ENCODE measurements at regions not wholly inside any gene's neighbourhood (a gene's known extent, or its start where the extent isn't known, plus 50 kb on each side); places are given as distances from the start of the nearest gene placed in this dataset.
"Not testable (repeated sequence)": the region's sequence is repeated elsewhere in the genome, so short reads cannot be mapped to it uniquely, and the experiment has no call there.

DNA sequence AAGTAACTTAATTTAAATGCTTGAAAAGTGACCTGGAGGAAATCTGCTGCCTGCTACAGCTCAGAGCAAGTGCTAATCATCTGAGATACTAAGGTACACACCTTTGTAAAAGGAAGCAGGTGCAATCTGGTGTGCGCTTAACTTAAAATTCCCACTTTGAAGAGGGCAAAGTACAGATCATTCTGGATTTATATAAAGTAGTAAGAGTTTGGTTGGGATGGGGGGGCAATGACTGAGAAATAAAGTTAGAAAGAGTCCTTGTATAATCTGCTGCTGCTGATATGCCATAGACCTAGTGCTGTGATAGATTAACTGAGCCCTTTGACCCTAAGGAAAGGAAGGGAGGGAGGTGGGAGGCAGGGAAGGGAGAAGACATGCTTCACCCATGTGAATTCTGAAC lies 141.0 kb downstream of the MTNR1A start:
- H3K36me3 Mint-ChIP-seq: no peaks in the 10 kb centered on the region
- no peak overlapping the region for H3K27ac Mint-ChIP-seq
- H3K9me3 Mint-ChIP-seq: no peaks in the 10 kb centered on the region
- DNase-seq (ENCODE audit: low spot score) (no peak), ATAC-seq (no peak)
- H3K4me1 Mint-ChIP-seq (ENCODE audit: low read depth in 2 of 2): no peaks in the 10 kb centered on the region
- peaks cover 0 to 7% of the 10 kb centered on the region in 2 donors for H3K27me3 Mint-ChIP-seq
- no peak overlapping the region for H3K4me3 Mint-ChIP-seq

DNA sequence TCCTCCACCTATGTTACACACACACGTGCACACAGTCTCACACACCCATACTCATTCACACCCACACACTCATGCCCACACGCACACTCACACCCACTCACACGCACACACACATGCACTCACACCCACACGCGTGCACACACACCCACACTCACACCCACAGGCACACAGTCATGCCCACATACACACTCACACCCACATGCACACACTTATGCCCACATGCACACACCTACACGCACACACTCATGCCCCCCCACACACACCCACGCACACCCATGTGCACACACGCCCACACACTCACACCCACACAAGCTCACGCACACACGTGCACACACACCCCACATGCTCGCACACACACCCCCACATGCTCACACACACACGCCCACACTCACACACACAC lies 140.0 kb downstream of the F11 start:
- H3K4me1 Mint-ChIP-seq (ENCODE audit: low read depth in 2 of 2): no peaks in the 10 kb centered on the region
- ATAC-seq (peak in 1 of 2 donors; percentile 31), DNase-seq (ENCODE audit: low spot score) (no peak)
- no peak overlapping the region for H3K4me3 Mint-ChIP-seq
- H3K36me3 Mint-ChIP-seq: no peaks in the 10 kb centered on the region
- H3K27me3 Mint-ChIP-seq: no peaks in the 10 kb centered on the region
- H3K27ac Mint-ChIP-seq: no peak overlapping the region
- peaks cover 10% of the 10 kb centered on the region for H3K9me3 Mint-ChIP-seq

DNA sequence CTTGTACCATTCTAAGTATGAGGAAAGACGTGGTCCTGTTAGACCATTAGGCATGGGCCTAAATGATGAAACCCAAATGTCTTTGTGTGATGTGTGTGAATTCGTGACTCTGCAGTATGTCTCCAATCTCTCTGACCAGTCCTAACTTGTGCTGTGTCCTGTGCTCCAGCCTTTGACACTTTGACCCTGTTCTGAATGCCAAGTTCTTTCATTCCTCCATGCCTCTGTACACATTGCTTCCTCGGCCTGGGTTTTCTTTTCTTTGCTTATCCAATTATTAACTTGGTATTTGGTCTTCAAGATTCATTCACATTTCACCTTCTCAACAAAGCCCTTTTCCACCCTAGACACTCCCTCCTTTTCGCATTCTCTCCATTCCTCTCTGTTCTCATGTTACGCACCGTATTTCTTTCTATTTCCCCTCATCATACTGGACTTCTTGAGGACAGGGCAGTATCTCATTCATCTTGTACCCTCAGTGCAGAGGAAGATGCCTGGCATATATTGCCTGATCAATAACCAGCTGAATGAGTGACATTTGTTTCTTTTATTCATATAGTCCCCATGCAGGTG lies 138.7 kb downstream of the F11 start:
- Mint-ChIP-seq H3K27ac (no peak overlapping the region), H3K9me3 (peaks cover 10% of the 10 kb centered on the region), H3K4me3 (no peak overlapping the region), H3K36me3 (no peaks in the 10 kb centered on the region), H3K27me3 (no peaks in the 10 kb centered on the region), H3K4me1 (ENCODE audit: low read depth in 2 of 2) (no peaks in the 10 kb centered on the region)
- DNase-seq (ENCODE audit: low spot score): no peak
- ATAC-seq: no peak

DNA sequence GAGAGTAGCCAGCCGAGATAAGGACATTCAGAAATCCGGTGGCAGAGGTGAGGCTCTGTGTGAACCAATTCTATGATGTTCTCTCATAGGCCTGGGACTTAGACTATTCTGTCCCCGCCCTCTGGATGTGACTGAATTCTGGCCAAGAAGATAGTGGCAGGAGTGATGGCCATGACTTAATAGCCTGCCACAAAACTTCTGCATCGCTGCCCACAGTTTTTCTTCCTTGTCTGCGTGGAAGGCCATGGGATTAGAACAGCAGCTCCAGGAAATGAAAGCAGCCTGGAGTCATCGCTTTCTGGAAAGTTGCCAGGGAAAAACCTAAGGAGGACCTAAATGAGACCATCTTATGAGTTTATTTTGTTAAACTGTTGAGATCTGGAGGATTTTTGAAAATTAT lies 134.7 kb downstream of the F11 start:
- no peak for DNase-seq (ENCODE audit: low spot score)
- no peaks in the 10 kb centered on the region for H3K27me3 Mint-ChIP-seq
- no peaks in the 10 kb centered on the region for H3K4me1 Mint-ChIP-seq (ENCODE audit: low read depth in 2 of 2)
- H3K9me3 Mint-ChIP-seq: peaks cover under 1% of the 10 kb centered on the region
- H3K4me3 Mint-ChIP-seq: no peak overlapping the region
- no peaks in the 10 kb centered on the region for H3K36me3 Mint-ChIP-seq
- ATAC-seq: no peak
- H3K27ac Mint-ChIP-seq: no peak overlapping the region

DNA sequence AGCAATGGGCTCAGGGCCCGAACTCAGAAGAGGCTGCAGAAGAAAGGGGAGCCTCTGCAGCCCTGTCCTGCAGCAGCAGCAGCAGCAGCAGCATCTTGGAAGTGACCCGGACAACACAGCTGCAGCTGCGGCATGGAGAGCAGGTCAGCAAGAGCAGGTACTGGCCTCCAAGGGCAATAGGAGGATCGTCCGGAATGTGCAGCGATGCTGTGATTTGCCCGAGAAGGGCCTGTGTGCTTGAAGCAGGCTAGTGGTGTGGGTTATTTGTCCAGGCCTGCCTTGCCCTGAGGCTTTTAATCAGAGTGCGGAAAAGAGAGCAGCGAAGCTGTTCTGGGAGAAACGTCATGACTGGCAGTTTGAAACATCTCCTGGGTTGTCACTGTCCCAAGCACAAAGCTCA lies 126.0 kb downstream of the F11 start:
- DNase-seq (ENCODE audit: low spot score): no peak
- H3K4me1 Mint-ChIP-seq (ENCODE audit: low read depth in 2 of 2): no peaks in the 10 kb centered on the region
- H3K9me3 Mint-ChIP-seq: no peaks in the 10 kb centered on the region
- H3K36me3 Mint-ChIP-seq: no peaks in the 10 kb centered on the region
- no peak overlapping the region for H3K27ac Mint-ChIP-seq
- H3K27me3 Mint-ChIP-seq: no peaks in the 10 kb centered on the region
- H3K4me3 Mint-ChIP-seq: no peak overlapping the region
- ATAC-seq: no peak

DNA sequence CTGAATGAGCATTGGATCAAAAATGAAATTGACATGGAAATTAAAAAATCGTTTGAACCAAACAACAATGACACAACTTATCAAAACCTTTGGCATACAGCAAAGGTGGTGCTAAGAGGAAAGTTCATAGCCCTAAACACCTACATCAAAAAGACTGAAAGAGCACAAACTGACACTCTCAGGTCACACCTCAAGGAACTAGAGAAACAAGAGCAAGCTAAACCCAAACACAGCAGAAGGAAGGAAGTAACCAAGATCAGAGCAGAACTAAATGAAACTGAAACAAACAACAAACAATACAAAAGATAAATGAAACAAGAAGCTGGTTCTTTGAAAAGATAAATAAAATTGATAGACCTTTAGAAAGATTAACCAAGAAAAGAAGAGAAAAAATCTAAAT lies 118.3 kb downstream of the F11 start:
- not testable (repeated sequence) for H3K4me1 Mint-ChIP-seq (ENCODE audit: low read depth in 2 of 2); H3K27ac Mint-ChIP-seq; ATAC-seq; DNase-seq (ENCODE audit: low spot score); H3K27me3 Mint-ChIP-seq; H3K4me3 Mint-ChIP-seq; H3K36me3 Mint-ChIP-seq
- H3K9me3 Mint-ChIP-seq: peaks cover 17% of the 10 kb centered on the region

DNA sequence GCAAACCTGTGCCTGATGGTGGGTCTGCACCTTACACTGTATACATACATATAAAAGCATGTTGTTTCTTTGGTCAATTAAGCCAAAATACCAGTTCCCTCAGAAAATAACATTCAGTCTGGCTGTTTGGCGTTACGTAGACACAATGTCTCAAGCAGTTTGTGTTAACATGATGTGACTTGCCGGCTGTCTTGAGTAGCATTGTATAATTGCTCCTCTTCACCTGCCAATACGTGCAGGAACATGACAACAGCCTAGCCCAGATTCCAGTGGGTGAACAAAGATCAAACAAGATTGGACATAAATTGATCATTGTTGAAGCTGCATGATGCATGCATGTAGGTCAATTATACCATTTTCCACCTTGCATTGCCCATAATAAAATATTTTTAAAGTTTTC lies 102.3 kb downstream of the F11 start:
- DNase-seq (ENCODE audit: low spot score) (no peak), ATAC-seq (no peak)
- Mint-ChIP-seq H3K9me3 (peaks cover 16% of the 10 kb centered on the region), H3K27ac (no peak overlapping the region), H3K4me3 (no peak overlapping the region), H3K4me1 (ENCODE audit: low read depth in 2 of 2) (no peaks in the 10 kb centered on the region), H3K36me3 (peaks cover 18% of the 10 kb centered on the region), H3K27me3 (no peaks in the 10 kb centered on the region)

DNA sequence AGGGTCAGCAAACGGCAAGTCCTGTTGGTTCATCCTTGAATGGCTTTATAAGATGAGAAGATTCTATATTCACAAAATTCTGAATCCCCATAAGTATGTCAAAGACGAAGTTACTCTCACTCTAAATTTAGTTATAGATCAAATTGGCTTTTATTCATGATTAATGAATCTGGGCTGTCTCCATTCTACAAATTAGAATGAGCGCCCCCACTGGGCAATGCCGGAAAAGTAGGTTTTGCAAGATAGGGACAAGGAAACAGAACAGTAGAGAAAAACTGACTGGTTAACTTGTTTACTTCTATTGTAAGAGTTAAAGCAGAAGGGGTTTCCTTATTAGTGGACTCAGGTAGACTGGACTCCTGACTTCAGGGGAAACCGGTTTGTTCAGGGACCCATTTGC lies 100.3 kb downstream of the F11 start:
- ATAC-seq: no peak
- no peaks in the 10 kb centered on the region for H3K4me1 Mint-ChIP-seq (ENCODE audit: low read depth in 2 of 2)
- H3K9me3 Mint-ChIP-seq: peaks cover 16% of the 10 kb centered on the region
- no peaks in the 10 kb centered on the region for H3K27me3 Mint-ChIP-seq
- H3K27ac Mint-ChIP-seq: no peak overlapping the region
- H3K36me3 Mint-ChIP-seq: peaks cover 18% of the 10 kb centered on the region
- DNase-seq (ENCODE audit: low spot score): no peak
- H3K4me3 Mint-ChIP-seq: no peak overlapping the region

DNA sequence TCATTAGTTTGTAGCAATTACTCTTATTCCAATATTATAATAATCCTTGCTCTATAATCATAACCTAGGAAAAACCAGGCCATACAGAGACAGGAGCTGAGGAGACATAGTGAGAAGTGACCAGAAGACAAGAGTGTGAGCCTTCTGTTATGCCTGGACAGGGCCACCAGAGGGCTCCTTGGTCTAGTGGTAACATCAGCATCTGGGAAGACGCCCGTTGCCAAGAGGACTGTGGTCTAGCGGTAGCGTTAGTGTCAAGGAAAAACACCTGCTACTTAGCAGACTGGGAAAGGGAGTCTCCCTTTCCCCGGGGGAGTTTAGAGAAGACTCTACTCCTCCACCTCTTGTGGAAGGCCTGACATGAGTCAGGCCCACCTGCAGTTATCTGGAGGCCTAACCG lies 97.0 kb downstream of the F11 start:
- not testable (repeated sequence) for H3K27me3 Mint-ChIP-seq; H3K4me1 Mint-ChIP-seq (ENCODE audit: low read depth in 2 of 2); DNase-seq (ENCODE audit: low spot score); H3K4me3 Mint-ChIP-seq; H3K27ac Mint-ChIP-seq; ATAC-seq
- H3K36me3 Mint-ChIP-seq: peaks cover 18% of the 10 kb centered on the region
- peaks cover 23% of the 10 kb centered on the region for H3K9me3 Mint-ChIP-seq

DNA sequence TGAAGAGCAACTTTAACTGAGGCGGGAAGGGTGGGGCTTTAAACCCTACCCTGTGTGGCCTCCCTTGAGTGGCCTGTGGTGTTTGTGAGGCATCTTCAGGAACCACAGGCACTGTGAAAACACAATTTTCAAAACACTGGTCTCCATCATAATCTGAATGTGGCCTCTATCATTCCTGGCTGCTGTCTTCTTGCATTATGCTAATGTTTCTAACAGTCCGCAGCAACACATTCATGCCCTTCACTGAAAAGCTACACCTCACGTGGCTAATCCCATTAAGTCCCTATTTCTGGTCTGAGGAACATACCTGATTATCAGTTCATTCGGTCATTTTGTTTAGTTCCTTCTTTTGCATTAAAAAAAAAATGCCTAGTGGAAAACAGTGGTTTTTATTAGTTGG lies 94.6 kb downstream of the F11 start:
- Mint-ChIP-seq H3K36me3 (peaks cover 18% of the 10 kb centered on the region), H3K27ac (no peak overlapping the region), H3K4me1 (ENCODE audit: low read depth in 2 of 2) (no peaks in the 10 kb centered on the region), H3K4me3 (no peak overlapping the region), H3K9me3 (peaks cover 23% of the 10 kb centered on the region), H3K27me3 (no peaks in the 10 kb centered on the region)
- DNase-seq (ENCODE audit: low spot score): no peak
- no peak for ATAC-seq

DNA sequence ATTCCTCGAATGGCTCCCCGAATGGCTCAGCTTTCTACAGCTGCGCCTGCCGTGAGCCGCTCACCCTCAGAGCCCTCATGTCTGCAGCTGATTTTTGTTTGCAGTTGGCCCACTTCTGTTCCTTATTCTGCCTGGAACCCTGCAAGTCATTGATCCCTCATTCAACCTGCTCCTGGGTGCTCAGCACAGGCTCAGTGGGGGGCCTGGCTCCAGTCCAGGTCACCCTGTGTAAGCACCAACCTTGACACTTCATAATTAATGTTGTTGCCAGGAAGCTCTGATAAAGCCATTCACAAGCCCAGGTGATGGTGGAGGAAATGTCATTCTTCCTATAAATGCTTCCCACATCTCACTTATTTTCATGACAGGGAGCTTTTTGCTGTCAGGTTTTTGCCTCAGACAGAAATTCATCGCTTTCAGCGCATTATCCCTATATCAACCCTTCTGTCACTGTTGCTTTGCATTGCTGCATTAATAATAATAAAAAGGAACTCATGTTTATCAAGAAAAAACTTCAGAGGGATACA lies 85.7 kb downstream of the F11 start:
- peaks cover 3% of the 10 kb centered on the region for H3K9me3 Mint-ChIP-seq
- H3K4me3 Mint-ChIP-seq: no peak overlapping the region
- ATAC-seq (peak in 1 of 2 donors; percentile 38), DNase-seq (ENCODE audit: low spot score) (no peak)
- H3K27me3 Mint-ChIP-seq: no peaks in the 10 kb centered on the region
- H3K27ac Mint-ChIP-seq: no peak overlapping the region
- H3K4me1 Mint-ChIP-seq (ENCODE audit: low read depth in 2 of 2): no peaks in the 10 kb centered on the region
- no peaks in the 10 kb centered on the region for H3K36me3 Mint-ChIP-seq

DNA sequence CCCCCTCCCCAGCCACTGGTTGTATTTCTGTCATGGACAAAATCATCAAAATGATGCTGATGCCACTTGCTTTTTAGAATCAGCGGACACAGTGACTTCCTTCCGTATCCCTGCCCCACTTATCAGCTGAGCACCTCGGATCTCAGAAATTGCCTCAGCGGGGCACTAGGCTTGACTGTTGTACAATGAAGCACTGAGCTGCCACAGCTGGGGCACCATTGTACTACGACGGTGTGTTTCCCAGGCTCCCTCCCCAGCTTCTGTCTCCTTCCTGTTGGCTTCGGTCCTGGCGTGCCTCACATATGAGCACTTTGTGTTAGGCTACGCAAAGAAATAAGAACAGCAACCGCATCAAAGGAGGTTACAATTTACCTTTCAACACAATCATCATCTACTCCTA lies 82.4 kb downstream of the F11 start:
- no peak for DNase-seq (ENCODE audit: low spot score)
- H3K27me3 Mint-ChIP-seq: no peaks in the 10 kb centered on the region
- H3K9me3 Mint-ChIP-seq: no peaks in the 10 kb centered on the region
- H3K36me3 Mint-ChIP-seq: no peaks in the 10 kb centered on the region
- H3K4me1 Mint-ChIP-seq (ENCODE audit: low read depth in 2 of 2): no peaks in the 10 kb centered on the region
- no peak overlapping the region for H3K4me3 Mint-ChIP-seq
- ATAC-seq: no peak
- no peak overlapping the region for H3K27ac Mint-ChIP-seq

DNA sequence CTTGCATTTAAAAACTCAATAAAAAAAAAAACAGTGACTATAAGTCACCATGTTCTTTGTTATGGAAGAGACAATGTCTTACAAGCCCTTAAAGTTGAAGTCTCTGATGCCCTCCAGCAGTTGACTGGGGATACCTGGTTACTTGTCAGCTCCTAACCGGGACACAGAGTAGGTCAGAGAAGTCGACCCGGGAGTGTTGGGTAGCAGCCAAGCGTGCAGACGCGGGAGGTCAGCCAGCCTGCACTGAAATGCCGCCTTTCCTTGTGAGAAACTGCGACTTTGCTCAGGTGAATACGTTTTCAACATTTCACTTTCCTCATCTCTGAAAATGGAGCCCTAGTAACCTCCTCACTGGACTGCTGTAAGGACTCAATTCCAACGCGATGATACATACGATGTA lies 81.8 kb downstream of the F11 start:
- Mint-ChIP-seq H3K4me3 (no peak overlapping the region), H3K36me3 (no peaks in the 10 kb centered on the region), H3K27ac (no peak overlapping the region), H3K9me3 (no peaks in the 10 kb centered on the region), H3K4me1 (ENCODE audit: low read depth in 2 of 2) (no peaks in the 10 kb centered on the region), H3K27me3 (no peaks in the 10 kb centered on the region)
- no peak for ATAC-seq
- DNase-seq (ENCODE audit: low spot score): no peak

DNA sequence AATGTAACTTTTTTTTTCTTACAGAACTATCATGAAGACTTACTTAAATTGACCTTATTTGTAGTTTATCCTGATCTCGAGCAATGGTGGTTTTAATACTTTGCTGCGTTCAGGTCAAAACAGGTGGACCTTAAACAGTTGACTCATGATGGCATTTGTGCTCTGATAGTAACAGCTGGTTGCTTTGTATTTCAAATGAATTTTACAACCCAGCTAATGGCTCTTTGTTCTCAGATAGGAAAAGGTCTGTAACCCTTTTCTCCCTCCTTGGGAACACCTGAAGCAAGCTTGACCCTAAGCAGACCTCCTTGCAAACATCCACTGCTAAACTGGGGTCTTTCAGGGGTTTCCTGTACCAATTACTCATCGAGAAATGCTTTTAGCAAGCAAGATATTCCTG lies 79.2 kb downstream of the F11 start:
- no peaks in the 10 kb centered on the region for H3K4me1 Mint-ChIP-seq (ENCODE audit: low read depth in 2 of 2)
- no peaks in the 10 kb centered on the region for H3K36me3 Mint-ChIP-seq
- peaks cover 3% of the 10 kb centered on the region for H3K9me3 Mint-ChIP-seq
- ATAC-seq (no peak), DNase-seq (ENCODE audit: low spot score) (no peak)
- no peak overlapping the region for H3K27ac Mint-ChIP-seq
- peaks cover 0 to 2% of the 10 kb centered on the region in 2 donors for H3K27me3 Mint-ChIP-seq
- no peak overlapping the region for H3K4me3 Mint-ChIP-seq

DNA sequence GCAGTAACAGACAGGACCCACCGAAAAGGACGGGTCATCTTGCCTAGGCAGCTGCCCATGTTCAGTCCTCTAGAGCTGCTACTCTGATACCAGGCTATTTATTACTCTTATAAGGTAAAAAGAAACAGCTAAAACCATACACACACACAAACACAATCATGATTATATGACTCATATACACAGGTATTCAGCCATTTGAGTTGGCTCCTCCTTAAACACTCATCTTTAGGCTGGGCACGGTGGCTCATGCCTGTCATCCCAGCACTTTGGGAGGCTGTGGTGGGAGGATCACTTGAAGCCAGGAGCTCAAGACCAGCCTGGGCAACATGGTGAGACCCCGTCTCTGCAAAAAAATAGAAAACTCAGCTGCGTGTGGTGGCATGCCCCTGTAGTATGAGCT lies 76.6 kb downstream of the F11 start:
- ATAC-seq (no peak), DNase-seq (ENCODE audit: low spot score) (no peak)
- Mint-ChIP-seq H3K4me1 (ENCODE audit: low read depth in 2 of 2) (no peaks in the 10 kb centered on the region), H3K27ac (no peak overlapping the region), H3K9me3 (peaks cover 3% of the 10 kb centered on the region), H3K27me3 (peaks cover 0 to 2% of the 10 kb centered on the region in 2 donors), H3K4me3 (no peak overlapping the region), H3K36me3 (no peaks in the 10 kb centered on the region)

All from natural killer cell treated with Interleukin-12 subunit alpha and Interleukin-12 subunit beta and Interleukin-15 and Interleukin-18, amount 100 ng/mL, for 72 hours (primary cell).